ENCODE measurements at regions not wholly inside any gene's neighbourhood (a gene's known extent, or its start where the extent isn't known, plus 50 kb on each side); places are given as distances from the start of the nearest gene placed in this dataset.

DNA sequence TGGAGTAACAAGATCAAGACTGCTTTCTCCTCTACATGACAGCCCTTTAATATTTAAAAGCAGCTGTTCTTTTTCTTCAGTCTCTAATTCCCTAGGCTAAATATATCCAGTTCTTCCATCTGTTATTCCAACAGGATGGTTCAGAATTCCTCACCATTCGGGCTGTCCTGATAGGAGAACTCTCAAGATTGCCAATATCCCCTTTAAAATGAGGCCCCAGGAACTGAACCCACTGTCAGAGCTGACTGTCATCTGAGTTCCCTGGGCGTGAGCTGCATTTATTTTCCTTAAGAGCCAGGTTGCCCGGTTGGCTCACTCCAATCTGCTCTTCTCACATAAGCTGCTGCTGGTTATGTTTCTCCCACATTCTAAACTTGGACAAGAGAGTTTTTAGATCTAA, 177.6 kb downstream of the MIS18A start:
- TF ChIP-seq POLR2AphosphoS5 (IDR thresholded peaks at IDR 0.05) (no peak), CTCF (IDR thresholded peaks at IDR 0.05) (no peak), POLR2A (IDR thresholded peaks at IDR 0.05) (no peak), EP300 (IDR thresholded peaks at IDR 0.05) (no peak)
